H4 (cell line): ENCODE measurements at regions not wholly inside any gene's neighbourhood (a gene's known extent, or its start where the extent isn't known, plus 50 kb on each side); places are given as distances from the start of the nearest gene placed in this dataset.
"Not testable (repeated sequence)": the region's sequence is repeated elsewhere in the genome, so short reads cannot be mapped to it uniquely, and the experiment has no call there.

ENCODE experiments used
- DNase-seq: peaks from one replicate; pipeline ENCODE4 v3.0.0-alpha.2; 2015; ENCODE audit warnings: low spot score

- no peak for DNase-seq
These were observed 850.8 kb upstream of the ROBO1 start for GRCh38 chr3:80618295-80619256.

- DNase-seq = no peak
These were observed 844.6 kb upstream of the ROBO1 start for GRCh38 chr3:80612366-80612765.

GRCh38 chr3:80608072-80608471 lies 840.3 kb upstream of the ROBO1 start:
- not testable (repeated sequence) for DNase-seq

GRCh38 chr3:80606073-80606472 lies 838.3 kb upstream of the ROBO1 start:
- no peak for DNase-seq

- no peak for DNase-seq
These were observed 833.7 kb upstream of the ROBO1 start for GRCh38 chr3:80601479-80601878.

- no peak for DNase-seq
These were observed 825.0 kb upstream of the ROBO1 start for GRCh38 chr3:80592792-80593191.

- DNase-seq = no peak
These were observed 818.5 kb upstream of the ROBO1 start for GRCh38 chr3:80586338-80586737.

GRCh38 chr3:80580146-80580545 lies 812.3 kb upstream of the ROBO1 start:
- no peak for DNase-seq

- no peak for DNase-seq
These were observed 796.6 kb upstream of the ROBO1 start for GRCh38 chr3:80564391-80564790.

GRCh38 chr3:80559701-80560100 lies 791.9 kb upstream of the ROBO1 start:
- no peak for DNase-seq

GRCh38 chr3:80556763-80557162 lies 789.0 kb upstream of the ROBO1 start:
- DNase-seq = no peak

- DNase-seq = no peak
These were observed 786.5 kb upstream of the ROBO1 start for GRCh38 chr3:80554304-80554703.

GRCh38 chr3:80553211-80553610 lies 785.4 kb upstream of the ROBO1 start:
- no peak for DNase-seq

GRCh38 chr3:80550174-80550573 lies 782.4 kb upstream of the ROBO1 start:
- no peak for DNase-seq

GRCh38 chr3:80549173-80549572 lies 781.4 kb upstream of the ROBO1 start:
- DNase-seq = no peak

GRCh38 chr3:80543154-80543553 lies 775.4 kb upstream of the ROBO1 start:
- no peak for DNase-seq

GRCh38 chr3:80542456-80542855 lies 774.7 kb upstream of the ROBO1 start:
- DNase-seq = no peak

- DNase-seq = no peak
These were observed 769.9 kb upstream of the ROBO1 start for GRCh38 chr3:80537680-80538079.

GRCh38 chr3:80535286-80535685 lies 767.5 kb upstream of the ROBO1 start:
- DNase-seq = no peak

GRCh38 chr3:80533553-80533952 lies 765.8 kb upstream of the ROBO1 start:
- no peak for DNase-seq

- no peak for DNase-seq
These were observed 758.4 kb upstream of the ROBO1 start for GRCh38 chr3:80526153-80526552.

GRCh38 chr3:80521081-80521480 lies 753.3 kb upstream of the ROBO1 start:
- DNase-seq = no peak

- DNase-seq = no peak
These were observed 751.6 kb upstream of the ROBO1 start for GRCh38 chr3:80519436-80519835.

GRCh38 chr3:80496452-80496851 lies 728.7 kb upstream of the ROBO1 start:
- DNase-seq = no peak
